GM19324 (cell line): ENCODE measurements at regions not wholly inside any gene's neighbourhood (a gene's known extent, or its start where the extent isn't known, plus 50 kb on each side); places are given as distances from the start of the nearest gene placed in this dataset.

Source experiments
- ATAC-seq: cut with Tn5 transposase; IDR thresholded peaks from one replicate; pipeline ENCODE4 v1.9.1; 2021; ENCODE audit warnings: mild to moderate bottlenecking, moderate library complexity; ENCODE audit not compliant: unreplicated experiment, low FRiP score

DNA sequence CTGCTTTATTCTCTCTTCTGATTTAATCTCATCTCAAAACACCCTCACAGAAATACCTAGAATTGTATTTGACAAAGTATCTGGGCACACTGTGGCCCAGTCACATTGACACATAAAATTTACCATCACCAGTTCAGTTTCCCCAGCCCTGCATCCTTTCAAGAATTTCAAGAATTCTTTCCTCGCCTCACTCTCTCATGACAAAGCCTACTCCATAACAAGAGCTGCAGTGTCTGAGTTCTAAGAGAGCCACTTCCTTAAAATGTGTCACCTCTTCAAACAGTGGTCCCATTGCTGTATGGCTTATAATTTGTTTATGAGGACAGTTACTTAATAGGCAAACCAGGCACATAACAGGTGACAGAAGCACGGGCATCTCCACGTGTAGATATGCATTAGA lies 90.9 kb upstream of the STK39 start:
- ATAC-seq, result no peak

DNA sequence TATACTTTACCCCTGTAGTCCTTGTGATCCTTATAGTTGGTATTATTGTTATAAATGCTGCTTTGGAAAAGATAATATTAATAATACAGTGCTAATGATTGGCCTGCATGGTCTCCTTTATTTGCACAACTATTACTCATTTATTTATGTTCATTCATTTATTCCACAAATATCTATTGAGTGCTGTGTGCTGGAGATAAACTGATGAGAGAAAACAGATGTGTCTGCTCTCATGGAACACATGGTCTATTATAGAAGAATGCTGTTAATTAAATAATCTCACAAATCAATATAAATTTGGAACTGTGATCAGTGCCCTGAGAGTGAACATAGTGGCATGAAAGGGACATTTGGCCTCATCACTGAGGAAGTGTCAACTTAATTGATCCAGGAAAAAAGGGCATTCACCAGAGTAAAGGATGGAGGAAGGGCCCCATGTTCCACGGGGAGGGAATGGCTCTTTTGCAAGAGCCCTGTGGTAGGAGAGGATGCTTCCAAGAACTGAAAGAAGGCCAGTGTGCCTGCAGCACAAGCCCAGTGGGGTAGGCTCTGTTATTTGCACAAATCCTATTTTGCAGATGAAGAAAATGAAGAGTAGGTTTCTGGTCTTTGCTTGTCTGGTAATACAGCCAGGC lies 91.5 kb upstream of the STK39 start:
- no peak for ATAC-seq

DNA sequence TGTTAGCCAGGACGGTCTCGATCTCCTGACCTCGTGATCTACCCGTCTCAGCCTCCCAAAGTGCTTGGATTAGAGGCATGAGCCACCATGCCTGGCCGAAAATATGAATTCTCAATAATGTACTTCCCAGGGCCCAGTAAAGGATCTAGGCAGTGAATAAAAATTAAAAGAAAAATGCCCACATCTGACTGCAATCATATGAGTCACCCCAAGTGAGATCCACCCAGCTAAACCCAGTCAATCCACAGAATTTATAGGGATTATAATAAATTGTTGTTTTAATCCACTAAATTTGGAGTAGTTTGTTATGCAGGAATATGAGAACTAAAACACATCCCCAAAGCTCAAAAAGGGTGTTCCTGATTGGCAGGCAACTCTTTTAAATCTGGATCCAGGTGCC lies 93.5 kb upstream of the STK39 start:
- ATAC-seq, result no peak

DNA sequence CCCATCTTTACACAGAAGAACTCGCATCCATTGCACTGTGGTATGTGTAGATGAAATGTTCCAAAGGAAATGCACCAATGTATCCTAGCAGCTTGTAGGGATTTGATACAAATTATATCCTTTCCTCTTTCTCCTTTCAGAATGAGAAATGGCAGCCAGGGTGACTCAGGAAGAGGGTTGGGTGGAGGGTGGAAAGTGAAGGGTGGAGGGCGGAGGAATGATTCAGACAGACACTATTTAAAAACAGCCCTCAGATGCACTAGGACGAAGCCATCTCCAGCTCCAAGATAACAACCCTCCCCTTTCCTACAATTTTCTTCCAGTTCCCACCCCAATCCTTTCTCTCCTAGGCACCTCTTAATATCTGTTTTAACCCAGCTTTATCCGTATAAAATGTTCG lies 96.2 kb upstream of the STK39 start:
- no peak for ATAC-seq

DNA sequence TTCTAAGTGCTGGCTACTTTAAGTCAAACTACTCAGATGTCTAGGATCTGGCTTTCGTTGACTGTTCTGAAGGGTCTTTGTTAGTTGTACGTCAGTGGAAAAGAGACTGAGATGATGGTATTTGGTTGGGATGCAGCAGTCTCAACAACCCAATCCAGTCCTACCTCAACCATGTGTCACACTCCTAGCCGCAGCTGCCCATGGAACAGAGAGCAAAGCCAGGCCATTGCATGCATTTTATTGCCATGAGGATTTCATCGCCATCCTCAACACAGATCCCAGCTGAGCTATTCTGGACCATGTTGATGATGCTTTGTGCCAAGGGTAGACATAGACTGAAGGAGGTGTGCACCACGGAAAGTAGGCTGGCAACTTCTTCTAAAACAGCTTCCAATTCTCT lies 97.3 kb upstream of the STK39 start:
- ATAC-seq, result no peak

DNA sequence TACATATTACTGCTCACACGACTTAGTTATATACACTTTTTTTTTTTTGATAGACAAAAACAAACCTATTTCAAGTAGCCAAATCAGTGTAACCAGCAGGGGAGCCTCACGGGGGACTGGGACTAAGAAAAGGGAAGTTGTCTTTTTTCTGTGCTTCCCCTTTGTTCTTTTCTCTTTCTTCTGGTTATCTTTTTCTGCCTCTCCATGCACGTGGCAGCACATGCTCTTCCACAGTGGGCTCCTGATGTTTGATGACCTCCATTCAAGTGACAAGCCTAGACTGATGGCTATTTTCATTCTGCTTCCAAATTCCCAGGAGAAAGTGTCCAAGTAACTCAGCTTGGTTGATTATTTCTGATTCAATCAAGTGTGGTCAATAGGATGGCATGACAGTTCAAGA lies 98.2 kb upstream of the STK39 start:
- ATAC-seq, result no peak

DNA sequence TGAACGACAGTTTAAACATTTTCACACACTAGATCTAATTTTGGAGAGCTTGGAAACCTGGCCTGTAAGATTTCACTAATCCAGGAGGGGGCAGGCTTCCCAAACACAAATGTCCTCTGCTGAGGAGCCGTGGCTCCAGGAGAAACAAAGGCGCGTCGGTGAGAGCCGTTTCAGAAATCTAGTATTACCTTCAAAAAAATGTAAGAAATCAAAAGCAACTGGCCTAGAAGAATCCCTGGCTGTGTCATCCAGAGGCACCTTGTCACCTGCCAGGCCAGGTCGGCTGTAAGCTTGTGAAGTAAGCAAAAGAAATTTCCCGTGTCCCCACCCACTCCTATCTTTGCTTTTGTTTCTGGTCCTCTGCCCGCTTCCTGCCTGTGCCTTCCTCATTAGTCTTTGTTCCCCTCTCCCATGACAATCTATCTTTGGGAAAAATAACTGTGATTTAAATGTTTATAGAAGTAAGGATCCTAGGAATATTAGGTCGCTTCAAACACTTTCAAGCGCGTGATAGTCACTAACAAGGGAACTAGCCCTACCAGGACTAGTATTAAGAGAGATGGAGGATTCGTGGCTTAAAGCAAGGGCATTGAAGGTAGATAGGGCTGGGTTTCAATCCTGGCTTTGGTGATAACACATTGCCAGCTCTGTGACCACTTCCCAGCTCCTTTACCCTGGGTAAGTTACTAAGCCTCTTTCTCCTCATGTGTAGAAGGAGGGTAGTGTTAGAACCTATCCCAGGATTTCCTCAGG lies 99.5 kb upstream of the STK39 start:
- peak; percentile 61 for ATAC-seq

DNA sequence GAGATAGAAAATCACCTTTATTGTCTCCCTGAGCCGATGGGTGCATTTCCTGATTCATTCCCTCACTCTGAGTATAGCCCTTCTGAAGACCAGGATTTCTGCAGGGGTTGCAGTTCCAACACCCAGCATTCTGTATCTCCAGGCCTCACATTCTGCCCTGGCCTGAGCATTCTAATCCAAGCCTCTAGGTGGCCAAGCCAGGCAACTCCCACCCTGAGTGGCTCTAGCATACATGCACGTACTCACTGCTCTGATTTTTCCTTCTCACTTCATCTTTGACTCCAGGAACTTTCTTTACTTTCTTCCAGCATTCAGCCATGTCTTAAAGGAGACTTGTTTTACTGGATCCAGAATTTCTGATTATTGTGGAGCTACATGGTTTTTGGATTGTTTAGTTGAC lies 100.7 kb upstream of the STK39 start:
- ATAC-seq, result no peak

DNA sequence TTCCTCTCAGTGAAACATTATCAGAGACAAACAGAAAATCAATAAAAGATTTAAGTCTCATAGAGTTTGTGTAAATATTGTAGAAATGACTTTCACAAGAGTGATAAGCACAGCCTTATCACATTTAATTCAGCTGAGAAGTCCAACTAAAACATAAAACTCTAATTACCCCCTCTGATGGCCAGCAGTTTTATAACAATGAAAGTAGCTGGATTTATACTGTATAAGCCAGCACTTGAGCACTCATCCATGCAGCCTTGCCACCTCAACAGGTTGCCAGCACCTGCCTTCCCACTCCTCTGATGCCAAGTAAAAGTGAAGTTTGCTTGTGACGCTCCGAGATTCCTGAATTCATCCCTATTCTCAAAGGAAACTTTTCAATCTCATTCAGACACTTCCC lies 103.0 kb upstream of the STK39 start:
- no peak for ATAC-seq

DNA sequence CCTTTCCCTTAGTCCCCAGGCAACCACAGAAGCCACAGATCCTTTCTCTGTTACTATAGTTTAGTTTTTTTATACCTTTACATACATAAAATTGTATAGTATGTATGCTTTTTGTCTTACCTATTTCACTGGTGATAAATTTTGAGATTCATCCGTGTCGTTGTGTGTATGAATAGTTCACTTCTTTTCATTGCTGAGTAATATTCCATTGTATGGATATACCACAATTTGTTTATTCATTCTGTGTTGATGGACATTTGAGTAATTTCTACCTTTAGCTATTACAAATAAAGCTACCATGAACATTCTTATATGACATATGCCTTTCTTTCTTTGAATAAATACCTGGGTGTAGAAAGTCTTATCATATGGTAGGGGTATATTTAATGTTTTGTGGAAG lies 102.8 kb upstream of the CERS6 start:
- no peak for ATAC-seq

DNA sequence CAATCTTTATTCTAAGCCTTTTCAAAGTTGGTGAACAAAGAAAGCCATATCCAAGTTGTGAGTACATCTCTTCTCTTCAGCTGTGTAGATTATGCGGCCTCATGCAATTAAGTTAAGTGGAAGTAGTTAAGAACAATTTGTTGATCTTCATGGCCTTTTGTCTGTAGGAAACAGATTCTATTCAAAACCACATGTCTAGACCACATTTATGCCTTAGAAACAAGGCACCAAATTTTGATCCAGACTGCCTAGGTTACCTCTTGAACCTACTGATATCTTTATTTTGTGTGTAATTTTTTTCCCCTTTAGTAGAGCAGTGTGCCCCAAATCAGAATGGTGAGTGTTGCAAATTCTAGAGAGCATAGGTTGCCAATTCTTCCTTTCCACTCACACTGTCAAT lies 101.6 kb upstream of the CERS6 start:
- no peak for ATAC-seq

DNA sequence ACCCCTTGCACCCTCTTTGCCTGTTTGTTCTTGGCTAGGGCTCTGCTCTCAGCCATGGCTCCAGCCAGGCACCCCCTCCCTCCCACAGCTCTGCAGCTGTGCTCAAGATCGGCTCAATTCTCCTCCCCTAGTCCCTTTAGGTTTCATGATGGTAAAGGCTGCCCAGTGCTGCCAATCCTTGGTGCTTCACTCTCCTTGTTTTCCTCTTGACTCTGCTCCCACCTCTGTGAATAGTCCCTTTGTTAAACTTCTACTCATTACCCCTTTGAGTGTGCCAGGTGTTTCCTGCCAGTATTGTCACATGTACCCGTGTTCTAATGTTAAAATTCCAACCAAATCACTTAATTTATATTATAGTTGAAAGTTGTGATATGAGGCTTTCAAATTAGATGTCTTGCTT lies 101.0 kb upstream of the CERS6 start:
- no peak for ATAC-seq

DNA sequence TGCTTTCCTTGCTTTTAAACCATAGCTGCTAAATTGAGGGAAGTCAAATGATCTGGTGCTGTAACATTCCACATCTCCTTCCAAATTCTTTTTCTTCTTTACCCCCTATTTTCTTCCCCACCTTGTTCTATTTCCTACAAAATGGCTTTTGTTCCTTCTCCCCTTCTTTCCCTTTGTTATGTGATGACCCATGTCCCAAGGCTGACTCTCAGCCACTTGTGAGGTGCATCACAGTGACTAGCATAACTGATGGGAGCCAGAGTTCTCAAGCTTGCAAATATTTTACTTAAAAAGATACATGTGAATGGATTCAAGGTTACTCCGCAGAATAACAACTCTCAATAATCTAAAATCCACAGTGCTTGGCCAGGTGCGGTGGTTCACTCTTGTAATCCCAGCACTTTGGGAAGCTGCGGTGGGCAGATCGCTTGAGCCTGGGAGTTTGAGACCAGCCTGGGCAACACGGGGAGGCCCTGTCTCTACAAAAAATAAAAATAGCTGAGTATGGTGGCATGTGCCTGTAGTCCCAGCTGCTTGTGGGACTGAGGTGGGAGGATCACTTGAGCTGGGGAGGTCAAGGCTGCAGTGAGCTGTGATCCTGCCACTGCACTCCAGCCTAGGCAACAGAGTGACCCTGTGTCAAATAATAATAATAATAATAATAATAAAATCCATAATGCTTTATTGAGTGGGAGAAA lies 100.1 kb upstream of the CERS6 start:
- ATAC-seq, result no peak

DNA sequence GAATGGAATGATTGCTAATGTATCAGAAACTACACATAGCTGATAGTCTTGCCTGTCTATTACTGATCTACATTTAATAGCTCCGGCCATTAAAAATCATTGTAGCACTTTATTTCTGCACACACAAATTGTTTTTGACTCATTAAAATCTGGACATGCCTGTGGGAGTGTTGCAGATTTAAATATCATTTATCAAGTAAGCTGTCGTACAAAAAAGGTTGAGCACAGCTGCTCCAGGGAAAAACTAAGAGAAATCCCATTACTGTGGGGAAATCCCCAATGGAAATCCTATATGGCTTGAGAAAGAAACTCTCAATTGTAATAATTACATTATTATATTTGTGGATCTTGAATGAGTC lies 99.6 kb upstream of the CERS6 start:
- no peak for ATAC-seq

DNA sequence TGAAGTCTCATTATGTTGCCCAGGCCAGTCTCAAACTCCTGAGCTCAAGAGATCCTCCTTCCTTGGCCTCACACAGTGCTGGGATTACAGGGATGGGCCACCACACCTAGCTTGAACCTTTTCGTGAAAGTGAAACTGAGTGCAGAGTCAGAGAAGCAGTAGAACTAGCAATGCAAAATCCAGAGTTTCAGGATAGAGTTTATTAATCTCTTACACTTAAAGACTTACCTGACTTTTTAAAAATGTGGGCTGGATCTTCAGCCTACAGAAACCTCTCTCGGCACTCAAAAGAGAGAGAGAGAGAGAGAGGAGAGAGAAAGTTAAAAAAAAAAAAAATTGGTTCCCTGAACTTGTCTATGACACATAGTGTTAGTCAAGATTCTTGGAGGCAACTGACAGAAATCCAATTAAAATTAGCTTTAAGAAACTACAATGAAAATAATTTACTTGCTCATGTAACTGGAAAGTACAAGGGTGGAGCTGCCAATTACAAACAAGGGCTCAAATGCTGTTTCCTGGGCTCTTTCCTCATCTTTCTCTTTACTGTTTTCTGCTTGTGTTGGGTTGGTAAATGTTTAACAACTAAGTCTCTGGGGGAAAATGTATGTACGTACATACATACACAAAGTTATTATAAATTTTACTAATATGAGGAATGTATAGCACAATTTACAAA lies 98.1 kb upstream of the CERS6 start:
- ATAC-seq, result no peak

DNA sequence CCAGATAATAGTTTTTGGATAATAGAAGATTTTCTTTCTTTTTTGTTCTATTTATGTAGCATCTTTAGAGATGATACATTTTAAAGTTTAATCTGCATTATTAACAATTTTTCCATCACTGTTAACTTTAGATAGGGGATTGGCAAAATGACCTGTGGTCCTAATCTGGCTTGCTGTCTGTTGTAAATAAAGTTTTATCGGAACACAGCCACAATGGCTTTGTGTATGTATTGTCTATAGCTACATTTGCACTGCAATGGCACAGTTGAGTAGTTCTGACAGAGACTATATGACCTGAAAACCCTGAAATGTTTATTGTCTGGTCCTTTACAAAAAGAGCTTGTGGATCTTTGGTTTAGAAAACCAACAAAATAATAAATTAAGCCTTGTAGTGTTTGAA lies 97.0 kb upstream of the CERS6 start:
- ATAC-seq, result no peak

DNA sequence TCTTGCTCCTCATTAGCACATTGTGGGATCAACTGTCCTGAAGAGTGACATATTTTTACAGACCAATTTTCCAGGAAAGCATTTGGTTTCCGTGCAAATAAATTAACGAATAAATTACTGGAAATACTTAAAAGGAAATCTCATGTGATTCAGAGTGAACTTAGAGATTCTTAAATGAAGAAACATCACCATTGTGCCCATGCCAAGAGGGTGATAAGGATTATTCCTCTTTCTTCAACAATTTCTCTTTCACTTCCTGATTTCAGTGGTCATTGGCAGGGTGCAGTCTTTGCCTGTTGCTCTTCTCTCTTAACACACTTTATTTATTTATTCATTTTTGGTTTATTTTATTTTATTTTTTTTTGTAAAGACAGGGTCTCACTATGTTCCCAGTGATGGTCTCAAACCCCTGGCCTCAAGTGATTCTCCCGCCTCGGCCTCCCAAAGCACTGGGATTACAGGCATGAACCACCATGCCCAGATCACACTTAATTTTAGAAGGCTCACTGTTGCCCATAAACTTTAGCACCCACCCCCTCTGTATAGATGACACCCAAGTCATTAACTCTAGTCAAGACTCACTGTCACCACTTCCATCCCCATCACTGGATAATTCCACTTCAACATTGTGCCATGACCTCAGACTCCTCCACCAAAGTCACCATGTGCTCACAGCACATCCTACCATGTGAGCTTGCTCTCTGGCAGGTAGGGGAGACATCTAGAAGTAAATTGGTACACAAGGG lies 92.6 kb upstream of the CERS6 start:
- no peak for ATAC-seq

DNA sequence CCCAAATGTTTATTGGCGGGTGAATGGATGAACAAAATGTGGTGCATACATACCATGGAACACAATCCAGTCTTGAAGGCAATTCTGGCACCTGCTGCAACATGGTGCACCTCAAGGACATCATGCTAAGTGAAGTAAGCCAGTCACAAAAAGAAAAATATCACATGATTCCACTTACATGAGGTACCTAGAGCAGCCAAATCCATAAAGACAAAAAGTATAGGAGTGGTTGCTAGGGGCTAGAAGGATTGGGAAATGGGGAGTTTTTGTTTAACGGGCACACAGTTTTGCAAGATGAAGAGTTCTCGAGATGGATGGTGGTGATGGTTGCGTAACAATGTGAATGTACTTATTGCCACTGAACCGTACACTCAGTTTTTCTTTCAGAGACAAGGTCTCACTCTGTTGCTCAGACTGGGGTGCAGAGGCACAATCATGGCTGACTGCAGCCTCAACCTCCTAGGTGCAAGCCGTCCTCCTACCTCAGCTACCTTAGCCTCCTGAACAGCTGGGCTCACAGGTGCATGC lies 90.9 kb upstream of the CERS6 start:
- ATAC-seq, result no peak

DNA sequence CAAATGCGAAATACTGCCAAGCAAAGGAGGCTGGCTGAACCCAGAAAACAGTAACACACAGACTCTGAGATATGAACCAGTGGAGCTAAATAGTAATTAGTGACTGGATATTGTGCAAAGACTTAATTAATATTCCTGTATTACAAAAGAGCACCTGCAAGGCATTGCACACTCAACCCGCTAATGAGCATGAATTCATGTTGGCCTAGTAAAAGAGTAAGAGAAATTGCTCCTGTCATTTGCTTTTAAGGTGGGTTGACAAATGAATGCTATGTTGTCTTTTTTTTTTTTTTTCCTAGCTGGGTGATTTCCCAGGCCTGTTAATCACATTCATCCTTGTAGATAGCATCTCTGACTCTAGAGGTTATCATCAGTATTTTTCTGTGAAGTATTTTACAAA lies 87.0 kb upstream of the CERS6 start:
- no peak for ATAC-seq

DNA sequence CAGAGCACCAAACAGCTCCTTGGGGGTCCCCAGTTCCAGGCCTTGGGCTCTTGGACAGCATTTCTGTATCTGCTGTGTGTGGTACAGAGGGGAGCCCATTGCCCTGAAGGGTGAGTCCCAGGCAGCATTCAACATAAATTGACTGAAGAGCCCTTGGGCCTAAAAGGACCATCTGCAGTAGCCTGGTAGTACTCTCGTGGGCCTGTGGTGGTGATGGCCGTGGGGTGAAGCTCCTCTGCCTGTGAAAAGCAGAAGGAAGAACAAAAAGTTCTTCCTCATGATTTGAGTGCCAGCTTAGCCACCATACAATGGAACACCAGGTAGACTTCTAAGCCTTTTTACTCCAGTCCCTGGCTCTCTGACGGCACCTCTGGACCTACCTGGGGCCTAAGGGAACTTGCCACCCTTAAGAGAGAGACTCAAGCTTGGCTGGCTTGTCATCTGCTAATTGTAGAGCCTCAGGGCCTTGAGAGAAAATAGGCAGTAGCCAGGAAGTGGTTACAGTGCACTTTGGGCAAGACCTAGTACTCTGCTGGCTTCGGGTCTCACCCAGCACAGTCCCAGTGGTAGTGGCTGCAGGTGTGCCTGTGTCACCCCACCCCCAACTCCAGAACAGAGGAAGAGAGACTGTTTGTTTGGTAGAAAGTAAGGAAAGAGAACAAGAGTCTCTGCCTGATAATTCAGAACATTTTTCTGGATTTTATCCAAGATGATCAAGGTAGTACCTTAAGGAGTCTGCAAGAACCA lies 84.6 kb upstream of the CERS6 start:
- peak; percentile 78 for ATAC-seq
